ENCODE measurements at regions not wholly inside any gene's neighbourhood (a gene's known extent, or its start where the extent isn't known, plus 50 kb on each side); places are given as distances from the start of the nearest gene placed in this dataset.
"Not testable (repeated sequence)": the region's sequence is repeated elsewhere in the genome, so short reads cannot be mapped to it uniquely, and the experiment has no call there.

DNA sequence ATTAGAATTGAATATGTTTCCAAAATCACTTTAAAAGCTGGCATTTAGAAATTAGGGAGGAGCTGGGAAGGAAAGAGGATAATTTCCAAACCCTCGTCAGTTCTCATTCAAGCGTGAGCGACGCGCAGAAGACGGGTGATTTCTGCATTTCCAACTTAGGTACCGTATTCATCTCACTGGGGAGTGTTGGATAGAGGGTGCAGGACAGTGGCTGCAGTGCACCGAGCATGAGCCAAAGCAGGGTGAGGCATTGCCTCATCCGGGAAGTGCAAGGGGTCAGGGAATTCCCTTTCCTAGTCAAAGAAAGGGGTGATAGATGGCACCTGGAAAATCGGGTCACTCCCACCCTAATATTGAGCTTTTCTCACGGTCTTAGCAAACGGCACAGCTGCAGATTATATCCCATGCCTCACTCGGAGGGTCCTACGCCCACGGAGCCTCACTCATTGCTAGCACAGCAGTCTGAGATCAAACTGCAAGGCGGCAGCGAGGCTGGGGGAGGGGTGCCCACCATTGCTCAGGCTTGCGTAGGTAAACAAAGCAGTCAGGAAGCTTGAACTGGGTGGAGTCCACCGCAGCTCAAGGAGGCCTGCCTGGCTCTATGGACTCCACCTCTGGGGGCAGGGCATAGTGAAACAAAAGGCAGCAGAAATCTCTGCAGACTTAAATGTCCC, 114.3 kb upstream of the BNIP2 start:
- Histone ChIP-seq H3K4me3 (ENCODE audit: low read length) (peak overlapping the region; percentile 40), H3K4me1 (ENCODE audit: insufficient read depth, low read length) (peaks cover 34% of the 10 kb centered on the region)
- Mint-ChIP-seq H3K4me3 (peak overlapping the region; percentile 83 to 90 (median 86)), H3K36me3 (peaks cover 8 to 27% (median 10%) of the 10 kb centered on the region in 3 donors), H3K9me3 (peaks cover 0 to 24% (median 19%) of the 10 kb centered on the region in 5 donors), H3K4me1 (peaks cover 46 to 63% (median 62%) of the 10 kb centered on the region in 3 donors), H3K27ac (peak overlapping the region; percentile 89 to 97 (median 94))
- H3K27me3 ChIP-seq (ENCODE audit: insufficient read depth, low read length, poor library complexity, severe bottlenecking); H3K27ac ChIP-seq (ENCODE audit: low read depth, low read length); H3K27me3 Mint-ChIP-seq; H3K36me3 ChIP-seq (ENCODE audit: insufficient read depth, low read length); H3K9me3 ChIP-seq (ENCODE audit: low read length): not testable (repeated sequence)
- CTCF ChIA-PET: interaction anchor here (0.9 to 2.5 kb wide), 12 partner anchors 11 to 195 kb away, joined by 3 to 16 read pairs (median 3); no protein-coding TSS in a partner anchor
- POLR2A ChIA-PET: interaction anchor here (1.0 kb wide), 2 partner anchors 11 to 47 kb away, joined by 3 to 5 read pairs; no protein-coding TSS in a partner anchor
- peak; percentile 51 to 90 (median 85) for DNase-seq

DNA sequence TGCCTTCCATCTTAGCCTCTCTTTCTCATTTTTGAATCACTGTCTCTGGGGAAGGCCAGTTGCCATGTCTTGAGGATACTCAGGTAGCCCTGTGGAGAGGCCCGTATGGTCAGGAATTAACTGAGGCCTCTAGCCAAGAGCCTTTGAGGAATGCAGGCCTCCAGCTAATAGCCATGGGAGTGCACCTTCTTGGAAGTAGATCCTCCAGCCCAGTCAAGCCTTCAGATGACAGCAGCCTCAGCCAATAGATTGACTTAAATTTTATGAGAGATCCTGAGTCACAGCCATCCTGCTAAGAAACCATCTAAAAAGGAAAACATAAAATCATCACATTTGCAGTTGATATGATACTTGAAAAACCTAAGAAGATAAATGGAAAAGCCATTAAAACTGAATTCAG, 112.5 kb upstream of the BNIP2 start:
- Mint-ChIP-seq H3K4me1 (peaks cover 55 to 79% (median 79%) of the 10 kb centered on the region in 3 donors), H3K4me3 (peak overlapping the region in 1 of 7 donors; percentile 42), H3K36me3 (peaks cover 8 to 27% (median 10%) of the 10 kb centered on the region in 3 donors), H3K9me3 (peaks cover 0 to 19% (median 16%) of the 10 kb centered on the region in 5 donors), H3K27me3 (peaks cover 0 to 4% of the 10 kb centered on the region in 2 donors), H3K27ac (peak overlapping the region in 7 of 8 donors; percentile 38 to 84 (median 62))
- DNase-seq: no peak
- CTCF ChIA-PET: interaction anchor here (1.5 to 2.5 kb wide), 2 partner anchors 50 to 110 kb away, joined by 3 to 16 read pairs; no protein-coding TSS in a partner anchor
- H3K27me3 ChIP-seq (ENCODE audit: insufficient read depth, low read length, poor library complexity, severe bottlenecking): no peaks in the 10 kb centered on the region
- no peaks in the 10 kb centered on the region for H3K36me3 ChIP-seq (ENCODE audit: insufficient read depth, low read length)
- H3K4me1 ChIP-seq (ENCODE audit: insufficient read depth, low read length): peaks cover 43% of the 10 kb centered on the region
- POLR2A ChIA-PET: no interaction called here
- peaks cover 4% of the 10 kb centered on the region for H3K9me3 ChIP-seq (ENCODE audit: low read length)
- no peak overlapping the region for H3K27ac ChIP-seq (ENCODE audit: low read depth, low read length)
- H3K4me3 ChIP-seq (ENCODE audit: low read length): no peak overlapping the region

DNA sequence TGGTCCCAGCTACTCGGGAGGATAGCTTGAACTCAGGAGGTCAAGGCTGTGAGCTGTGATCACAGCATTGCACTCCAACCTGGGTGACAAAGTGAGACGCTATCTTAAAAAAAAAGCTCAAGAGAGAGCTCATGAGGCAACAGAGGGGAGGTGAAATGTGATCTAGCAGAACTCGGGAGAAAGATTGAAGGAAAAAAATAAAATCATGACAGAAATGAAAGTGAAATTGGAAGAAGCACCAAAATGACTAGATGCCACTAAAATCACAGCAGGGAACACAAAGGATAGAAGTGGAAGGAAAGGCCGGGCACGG, 109.4 kb upstream of the BNIP2 start:
- H3K27ac ChIP-seq (ENCODE audit: low read depth, low read length): no peak overlapping the region
- no peaks in the 10 kb centered on the region for H3K36me3 ChIP-seq (ENCODE audit: insufficient read depth, low read length)
- H3K27me3 Mint-ChIP-seq: peaks cover 0 to 6% of the 10 kb centered on the region in 2 donors
- peak overlapping the region in 7 of 8 donors; percentile 36 to 92 (median 74) for H3K27ac Mint-ChIP-seq
- POLR2A ChIA-PET: no interaction called here
- H3K36me3 Mint-ChIP-seq: peaks cover 2 to 10% (median 3%) of the 10 kb centered on the region in 3 donors
- H3K4me1 Mint-ChIP-seq: peaks cover 59 to 88% (median 82%) of the 10 kb centered on the region in 3 donors
- no peaks in the 10 kb centered on the region for H3K9me3 Mint-ChIP-seq
- H3K4me3 Mint-ChIP-seq: peak overlapping the region; percentile 14 to 75 (median 53)
- peak in 1 of 5 donors; percentile 31 for DNase-seq
- H3K9me3 ChIP-seq (ENCODE audit: low read length): peaks cover 4% of the 10 kb centered on the region
- peaks cover 57% of the 10 kb centered on the region for H3K4me1 ChIP-seq (ENCODE audit: insufficient read depth, low read length)
- CTCF ChIA-PET: no interaction called here
- H3K4me3 ChIP-seq (ENCODE audit: low read length): peak overlapping the region; percentile 28
- no peaks in the 10 kb centered on the region for H3K27me3 ChIP-seq (ENCODE audit: insufficient read depth, low read length, poor library complexity, severe bottlenecking)

DNA sequence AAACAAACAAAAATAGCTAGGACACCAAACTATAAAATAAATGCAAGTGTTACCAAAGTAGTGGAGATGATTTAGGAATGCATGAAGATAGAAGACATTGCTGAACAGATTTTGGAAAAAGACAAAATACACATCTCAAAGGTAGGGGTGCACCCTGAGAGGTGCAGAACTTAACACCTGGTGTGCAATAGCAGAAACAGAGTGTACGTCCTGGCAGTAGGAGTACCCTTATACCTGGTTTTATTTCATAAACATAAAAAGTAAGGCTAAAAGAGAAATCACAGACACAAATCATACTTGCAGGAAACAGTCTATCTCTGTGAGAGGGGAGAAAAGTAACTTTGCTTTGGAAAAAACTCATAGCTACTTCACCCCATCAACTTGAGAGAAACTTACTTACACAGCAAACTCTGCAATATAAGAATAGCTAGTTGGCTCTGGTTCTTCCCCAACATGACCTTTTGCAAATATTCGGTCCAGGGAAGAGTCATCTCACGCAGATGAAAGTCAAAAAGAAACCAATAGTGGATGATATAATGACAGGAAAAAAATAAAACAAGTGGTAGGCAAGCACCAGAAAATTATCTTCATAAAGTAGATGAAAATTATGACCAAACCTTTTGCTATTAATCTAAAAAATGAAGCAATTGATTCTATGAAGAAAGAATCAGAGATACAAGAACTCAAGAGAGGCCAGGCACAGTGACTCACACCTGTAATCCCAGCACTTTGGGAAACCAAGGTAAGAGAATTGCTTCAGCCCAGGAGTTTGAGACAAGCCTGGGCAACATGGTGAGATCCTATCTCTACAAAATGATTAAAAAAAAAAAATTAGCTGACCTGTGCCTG, 108.9 kb upstream of the BNIP2 start:
- H3K27ac Mint-ChIP-seq: peak overlapping the region in 7 of 8 donors; percentile 36 to 92 (median 75)
- peaks cover 0 to 6% (median 2%) of the 10 kb centered on the region in 3 donors for H3K36me3 Mint-ChIP-seq
- Histone ChIP-seq H3K9me3 (ENCODE audit: low read length) (peaks cover 4% of the 10 kb centered on the region), H3K36me3 (ENCODE audit: insufficient read depth, low read length) (no peaks in the 10 kb centered on the region), H3K4me3 (ENCODE audit: low read length) (peak overlapping the region; percentile 28), H3K27me3 (ENCODE audit: insufficient read depth, low read length, poor library complexity, severe bottlenecking) (no peaks in the 10 kb centered on the region), H3K4me1 (ENCODE audit: insufficient read depth, low read length) (peaks cover 56% of the 10 kb centered on the region), H3K27ac (ENCODE audit: low read depth, low read length) (no peak overlapping the region)
- DNase-seq: no peak
- peaks cover 55 to 88% (median 82%) of the 10 kb centered on the region in 3 donors for H3K4me1 Mint-ChIP-seq
- H3K9me3 Mint-ChIP-seq: no peaks in the 10 kb centered on the region
- H3K27me3 Mint-ChIP-seq: peaks cover 0 to 6% of the 10 kb centered on the region in 2 donors
- H3K4me3 Mint-ChIP-seq: peak overlapping the region; percentile 14 to 75 (median 64)
- ChIA-PET CTCF (no interaction called here), POLR2A (interaction anchor here (0.5 kb wide), 1 partner anchor 116 kb away, joined by 4 read pairs; no protein-coding TSS in a partner anchor)

DNA sequence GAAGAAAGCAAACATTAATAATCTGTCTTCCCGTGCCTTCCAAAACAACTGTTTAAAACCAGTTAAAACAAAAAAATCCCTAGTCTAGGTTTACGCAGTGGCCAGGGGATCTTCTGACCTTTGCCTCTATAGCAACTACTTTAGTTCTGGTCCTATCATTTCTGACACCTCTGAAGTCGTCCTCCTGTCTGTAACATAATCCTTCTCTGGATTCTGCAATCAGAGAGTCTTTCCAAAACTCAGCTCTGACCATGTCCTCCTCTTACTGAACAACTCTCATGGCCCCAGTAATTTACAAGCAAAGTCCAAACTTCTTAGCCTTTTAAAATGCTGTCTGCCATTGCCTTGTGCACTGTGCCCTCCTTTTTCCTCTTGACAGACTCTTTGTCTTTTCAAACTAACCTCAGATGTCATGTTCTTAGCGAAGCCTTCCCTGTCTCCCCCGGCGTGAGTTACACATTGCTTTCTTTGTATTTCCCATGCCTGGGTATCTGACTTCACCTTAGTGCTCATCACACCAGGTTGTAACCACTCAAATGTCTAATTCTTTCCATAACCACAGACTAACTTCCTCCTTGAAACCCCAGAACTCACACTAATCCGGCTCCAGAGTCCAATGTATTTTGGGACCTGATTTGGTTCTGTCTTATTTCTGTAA, 105.2 kb upstream of the BNIP2 start:
- H3K36me3 Mint-ChIP-seq: peaks cover 0 to 6% (median 3%) of the 10 kb centered on the region in 3 donors
- no peak overlapping the region for H3K27ac ChIP-seq (ENCODE audit: low read depth, low read length)
- no peak overlapping the region for H3K4me3 ChIP-seq (ENCODE audit: low read length)
- H3K4me1 ChIP-seq (ENCODE audit: insufficient read depth, low read length): peaks cover 58% of the 10 kb centered on the region
- H3K27me3 Mint-ChIP-seq: peaks cover 1 to 15% of the 10 kb centered on the region in 2 donors
- no peaks in the 10 kb centered on the region for H3K9me3 ChIP-seq (ENCODE audit: low read length)
- H3K4me3 Mint-ChIP-seq: peak overlapping the region in 5 of 7 donors; percentile 1 to 53 (median 40)
- no peaks in the 10 kb centered on the region for H3K9me3 Mint-ChIP-seq
- H3K27ac Mint-ChIP-seq: peak overlapping the region in 7 of 8 donors; percentile 13 to 88 (median 72)
- H3K4me1 Mint-ChIP-seq: peaks cover 49 to 88% (median 80%) of the 10 kb centered on the region in 3 donors
- DNase-seq: no peak
- no peaks in the 10 kb centered on the region for H3K36me3 ChIP-seq (ENCODE audit: insufficient read depth, low read length)
- ChIA-PET POLR2A (no interaction called here), CTCF (no interaction called here)
- no peaks in the 10 kb centered on the region for H3K27me3 ChIP-seq (ENCODE audit: insufficient read depth, low read length, poor library complexity, severe bottlenecking)

DNA sequence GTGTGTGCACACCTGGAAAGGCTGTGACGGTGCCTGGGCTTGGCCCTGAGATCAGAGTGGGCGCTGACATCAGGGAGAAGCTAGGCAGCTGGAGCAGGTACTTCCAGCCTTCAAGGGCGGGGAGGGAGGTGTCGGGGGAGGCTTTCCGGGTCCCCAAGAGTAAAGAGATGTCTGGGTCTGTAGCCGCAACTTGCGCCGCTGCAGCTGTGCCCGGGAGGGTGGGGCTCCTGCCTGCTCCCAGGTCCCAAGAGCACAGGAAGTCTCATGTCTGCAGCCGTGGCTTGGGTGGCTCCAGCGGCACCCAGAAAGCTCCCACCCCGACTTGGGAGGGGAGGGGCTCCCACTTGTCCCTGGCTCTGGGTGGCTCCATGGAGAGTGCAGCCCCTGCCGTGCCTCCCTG, 103.2 kb upstream of the BNIP2 start:
- peaks cover 45% of the 10 kb centered on the region for H3K4me1 ChIP-seq (ENCODE audit: insufficient read depth, low read length)
- H3K27ac Mint-ChIP-seq: peak overlapping the region in 6 of 8 donors; percentile 40 to 92 (median 82)
- peaks cover 1 to 15% of the 10 kb centered on the region in 2 donors for H3K27me3 Mint-ChIP-seq
- H3K36me3 Mint-ChIP-seq: peaks cover 0 to 3% (median 0%) of the 10 kb centered on the region in 3 donors
- DNase-seq: peak in 4 of 5 donors; percentile 11 to 66 (median 46)
- no peak overlapping the region for H3K4me3 ChIP-seq (ENCODE audit: low read length)
- no peaks in the 10 kb centered on the region for H3K36me3 ChIP-seq (ENCODE audit: insufficient read depth, low read length)
- H3K4me1 Mint-ChIP-seq: peaks cover 41 to 78% (median 72%) of the 10 kb centered on the region in 3 donors
- ChIA-PET POLR2A (interaction anchor here (0.8 kb wide), 1 partner anchor 11 kb away, joined by 5 read pairs; no protein-coding TSS in a partner anchor), CTCF (interaction anchor here (1.2 kb wide), 1 partner anchor 11 kb away, joined by 4 read pairs; no protein-coding TSS in a partner anchor)
- H3K27ac ChIP-seq (ENCODE audit: low read depth, low read length): no peak overlapping the region
- H3K9me3 Mint-ChIP-seq: no peaks in the 10 kb centered on the region
- peak overlapping the region in 5 of 7 donors; percentile 29 to 71 (median 70) for H3K4me3 Mint-ChIP-seq
- H3K27me3 ChIP-seq (ENCODE audit: insufficient read depth, low read length, poor library complexity, severe bottlenecking): no peaks in the 10 kb centered on the region
- no peaks in the 10 kb centered on the region for H3K9me3 ChIP-seq (ENCODE audit: low read length)

DNA sequence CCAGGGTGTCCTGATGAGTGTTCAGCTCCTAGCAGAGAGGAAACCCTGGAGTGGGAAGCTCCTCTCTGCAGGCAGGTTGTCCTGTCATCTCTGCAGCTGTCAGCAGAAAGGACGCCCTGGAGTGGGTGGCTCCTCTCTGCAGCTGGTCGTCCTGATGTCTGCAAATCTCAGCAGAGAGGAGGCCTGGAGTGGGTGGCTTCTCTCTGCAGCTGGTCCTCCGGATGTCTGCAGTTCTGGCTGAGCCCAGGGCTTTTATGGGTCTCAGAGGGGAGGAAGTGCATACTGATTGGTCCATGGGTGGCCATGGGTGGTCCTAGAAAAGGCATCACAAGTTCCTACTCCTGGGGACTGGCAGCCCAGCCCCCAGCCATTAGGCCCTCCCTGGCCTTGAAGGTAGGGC, 102.6 kb upstream of the BNIP2 start:
- Histone ChIP-seq H3K4me3 (ENCODE audit: low read length) (no peak overlapping the region), H3K36me3 (ENCODE audit: insufficient read depth, low read length) (no peaks in the 10 kb centered on the region), H3K9me3 (ENCODE audit: low read length) (no peaks in the 10 kb centered on the region), H3K27me3 (ENCODE audit: insufficient read depth, low read length, poor library complexity, severe bottlenecking) (no peaks in the 10 kb centered on the region), H3K27ac (ENCODE audit: low read depth, low read length) (no peak overlapping the region), H3K4me1 (ENCODE audit: insufficient read depth, low read length) (peaks cover 45% of the 10 kb centered on the region)
- DNase-seq: no peak
- Mint-ChIP-seq H3K4me3 (no peak overlapping the region), H3K4me1 (peaks cover 41 to 73% (median 66%) of the 10 kb centered on the region in 3 donors), H3K27me3 (peaks cover 3 to 15% of the 10 kb centered on the region in 2 donors), H3K36me3 (peaks cover 0 to 3% (median 0%) of the 10 kb centered on the region in 3 donors), H3K9me3 (no peaks in the 10 kb centered on the region), H3K27ac (peak overlapping the region in 2 of 8 donors; percentile 40 to 92)
- CTCF ChIA-PET: interaction anchor here (1.2 to 1.4 kb wide), 3 partner anchors 12 to 23 kb away, joined by 3 to 4 read pairs (median 3); no protein-coding TSS in a partner anchor
- POLR2A ChIA-PET: interaction anchor here (0.8 kb wide), 1 partner anchor 12 kb away, joined by 5 read pairs; no protein-coding TSS in a partner anchor
